ENCODE measurements at regions not wholly inside any gene's neighbourhood (a gene's known extent, or its start where the extent isn't known, plus 50 kb on each side); places are given as distances from the start of the nearest gene placed in this dataset.

- DNase-seq, result no peak
- TF ChIP-seq POLR2A (IDR thresholded peaks at IDR 0.05; ENCODE audit: low read length) (no peak), GATA1 (IDR thresholded peaks at IDR 0.05; ENCODE audit: low read depth, low read length) (no peak)
Measured at GRCh38 chr1:4271338-4271998, 371.4 kb upstream of the C1orf174 start.

- no peak for TF ChIP-seq GATA1 (IDR thresholded peaks at IDR 0.05; ENCODE audit: low read depth, low read length)
- DNase-seq, result no peak
Measured at GRCh38 chr1:4272568-4272967, 372.5 kb upstream of the C1orf174 start.

DNA sequence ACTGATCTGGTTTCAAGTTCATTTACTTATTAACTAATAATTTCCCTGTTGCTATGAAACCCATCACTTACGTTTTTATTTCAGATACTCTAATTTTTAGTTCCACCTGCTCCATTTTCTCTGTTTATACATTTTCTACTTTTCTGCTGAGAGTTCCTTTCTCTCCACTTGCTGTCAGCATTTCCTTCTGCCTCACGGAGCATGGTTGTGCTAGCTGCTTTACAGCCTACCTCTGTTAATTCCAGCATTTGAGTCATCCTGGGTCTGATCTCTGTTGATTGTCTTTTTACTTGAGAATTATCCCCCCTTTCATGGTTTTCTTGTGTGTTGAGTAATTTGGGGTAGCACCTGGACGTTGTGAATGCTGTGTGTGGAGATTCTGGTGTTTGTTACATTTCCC lies 373.2 kb upstream of the C1orf174 start:
- no peak for TF ChIP-seq POLR2A (IDR thresholded peaks at IDR 0.05; ENCODE audit: low read length)
- TF ChIP-seq GATA1 (IDR thresholded peaks at IDR 0.05; ENCODE audit: low read depth, low read length), result no peak

GRCh38 chr1:4273747-4274146 lies 373.7 kb upstream of the C1orf174 start:
- TF ChIP-seq POLR2A (IDR thresholded peaks at IDR 0.05; ENCODE audit: low read length) (no peak), GATA1 (IDR thresholded peaks at IDR 0.05; ENCODE audit: low read depth, low read length) (no peak)
- no peak for DNase-seq

More for the DNA sequence above, 373.2 kb upstream of the C1orf174 start:
- no peak for DNase-seq

DNA sequence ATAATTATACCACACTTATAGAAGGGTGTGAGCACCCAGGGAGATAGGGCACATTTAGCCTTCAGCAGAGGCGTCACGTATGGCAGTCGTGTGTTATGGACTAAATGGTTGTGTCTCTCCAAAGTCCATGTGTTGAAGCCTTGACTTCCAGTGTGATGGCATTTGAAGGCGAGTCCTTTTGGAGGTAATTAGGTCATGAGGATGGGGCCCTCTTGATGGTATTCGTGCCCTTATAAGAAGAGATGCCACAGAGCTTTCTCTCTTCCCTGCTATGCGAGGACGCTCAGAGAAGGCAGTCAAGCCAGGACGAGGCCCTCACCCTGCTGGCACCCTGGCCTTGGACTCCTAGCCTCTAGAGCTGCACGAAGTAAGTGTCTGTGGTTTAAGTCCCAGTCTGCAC lies 375.0 kb upstream of the C1orf174 start:
- no peak for DNase-seq
- no peak for TF ChIP-seq POLR2A (IDR thresholded peaks at IDR 0.05; ENCODE audit: low read length)
- TF ChIP-seq GATA1 (IDR thresholded peaks at IDR 0.05; ENCODE audit: low read depth, low read length), result no peak

- TF ChIP-seq POLR2A (IDR thresholded peaks at IDR 0.05; ENCODE audit: low read length) (no peak), GATA1 (IDR thresholded peaks at IDR 0.05; ENCODE audit: low read depth, low read length) (no peak)
Measured at GRCh38 chr1:4276238-4276637, 376.2 kb upstream of the C1orf174 start.

DNA sequence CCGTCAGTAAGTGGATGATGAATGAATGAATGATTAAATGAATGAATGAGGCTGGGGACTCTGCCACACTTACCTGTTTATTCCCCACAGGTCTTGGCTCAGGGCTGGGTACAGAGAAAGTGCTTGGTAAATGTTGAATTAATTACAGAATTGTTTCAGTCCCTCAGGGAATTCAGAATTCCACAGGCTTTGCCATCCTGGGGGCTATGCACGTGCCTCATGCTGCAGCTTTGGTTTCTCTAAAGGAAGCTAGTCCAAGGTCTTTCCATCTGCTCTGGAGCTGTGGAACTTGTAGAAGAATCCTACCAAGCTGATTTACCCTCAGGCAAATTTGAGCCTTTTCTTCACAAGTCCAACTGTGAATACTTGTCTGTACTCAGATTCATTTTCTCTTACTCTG lies 376.8 kb upstream of the AJAP1 start:
- no peak for DNase-seq
- no peak for TF ChIP-seq POLR2A (IDR thresholded peaks at IDR 0.05; ENCODE audit: low read length)
- TF ChIP-seq GATA1 (IDR thresholded peaks at IDR 0.05; ENCODE audit: low read depth, low read length), result no peak

More at GRCh38 chr1:4276238-4276637, 376.2 kb upstream of the C1orf174 start:
- DNase-seq, result no peak

DNA sequence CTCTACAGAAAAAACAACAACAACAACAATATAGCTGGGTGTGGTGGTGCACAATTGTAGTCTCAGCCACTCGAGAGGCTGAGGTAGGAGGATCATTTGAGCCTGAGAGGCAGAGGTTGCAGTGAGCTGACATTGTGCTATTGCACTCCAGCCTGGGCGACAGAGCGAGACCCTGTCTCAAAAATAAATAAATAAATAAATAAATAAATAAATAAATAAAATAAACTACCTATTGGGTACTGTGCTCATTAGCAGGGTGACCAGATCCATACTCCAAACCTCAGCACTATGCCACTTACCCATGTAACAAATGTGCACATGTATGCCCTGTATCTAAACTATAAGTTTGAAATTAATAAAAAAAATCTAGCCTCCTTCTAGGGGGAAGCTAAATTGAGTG lies 369.4 kb upstream of the AJAP1 start:
- no peak for DNase-seq
- TF ChIP-seq POLR2A (IDR thresholded peaks at IDR 0.05; ENCODE audit: low read length), result no peak
- no peak for TF ChIP-seq GATA1 (IDR thresholded peaks at IDR 0.05; ENCODE audit: low read depth, low read length)

DNA sequence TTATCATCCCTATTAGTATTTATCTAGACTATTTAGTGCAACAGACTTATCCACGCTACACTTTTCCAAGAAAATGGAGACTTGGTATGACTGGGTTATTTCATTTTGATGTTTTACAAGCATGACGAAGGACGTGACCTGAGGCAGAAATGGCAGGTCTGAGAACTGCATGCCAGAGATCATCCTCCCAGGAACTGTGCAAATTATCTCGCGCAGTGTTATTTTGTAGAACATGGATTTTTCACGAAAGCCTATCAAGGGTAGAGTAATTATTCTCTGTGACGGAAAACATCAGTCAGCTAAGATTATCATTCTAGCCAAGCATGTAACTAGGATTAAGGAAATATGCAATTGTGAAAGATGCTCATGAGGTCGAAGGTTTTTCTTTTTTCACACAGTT lies 361.5 kb upstream of the AJAP1 start:
- no peak for DNase-seq

DNA sequence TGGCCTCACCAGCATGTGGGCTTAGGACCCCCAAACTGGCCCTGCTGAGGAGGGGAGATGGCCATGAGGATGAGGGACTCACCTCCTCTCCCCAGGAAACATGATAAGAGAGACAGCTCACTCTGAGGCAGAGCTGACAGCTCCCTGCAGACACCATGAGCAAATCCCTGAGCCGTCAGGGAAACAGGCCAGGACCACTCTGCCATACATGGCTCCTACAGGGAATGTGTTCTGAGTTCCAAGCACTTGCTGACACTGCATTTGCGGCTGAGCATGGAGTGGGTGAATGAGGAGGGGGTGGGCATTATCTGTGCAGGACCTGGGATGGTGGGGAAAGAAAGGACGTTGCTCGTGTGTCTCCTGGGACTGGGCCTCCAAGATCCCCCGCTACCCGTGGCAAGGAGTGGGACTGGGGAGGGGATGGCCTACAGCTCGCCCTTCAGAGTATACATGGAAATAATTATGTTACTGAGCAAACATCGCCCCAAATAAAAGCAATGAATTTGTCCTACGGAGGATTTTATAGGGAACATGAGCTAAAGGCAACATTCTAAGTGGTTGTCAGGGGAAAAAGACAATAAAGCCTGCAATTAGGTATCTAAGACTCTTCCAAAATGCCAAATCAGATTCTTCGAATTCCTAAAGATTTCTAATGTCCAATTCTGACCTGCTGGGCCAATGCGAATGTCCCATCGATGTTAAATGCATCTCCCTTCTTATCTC lies 355.9 kb upstream of the AJAP1 start:
- no peak for DNase-seq
- TF ChIP-seq POLR2A (IDR thresholded peaks at IDR 0.05; ENCODE audit: low read length), result no peak
- TF ChIP-seq GATA1 (IDR thresholded peaks at IDR 0.05; ENCODE audit: low read depth, low read length), result no peak

More for the DNA sequence above, 361.5 kb upstream of the AJAP1 start:
- no peak for TF ChIP-seq GATA1 (IDR thresholded peaks at IDR 0.05; ENCODE audit: low read depth, low read length)
- no peak for TF ChIP-seq POLR2A (IDR thresholded peaks at IDR 0.05; ENCODE audit: low read length)

GRCh38 chr1:4301007-4301406 lies 353.4 kb upstream of the AJAP1 start:
- DNase-seq, result no peak
- TF ChIP-seq GATA1 (IDR thresholded peaks at IDR 0.05; ENCODE audit: low read depth, low read length) (no peak), POLR2A (IDR thresholded peaks at IDR 0.05; ENCODE audit: low read length) (no peak)

- TF ChIP-seq POLR2A (IDR thresholded peaks at IDR 0.05; ENCODE audit: low read length), result no peak
- TF ChIP-seq GATA1 (IDR thresholded peaks at IDR 0.05; ENCODE audit: low read depth, low read length), result no peak
- DNase-seq, result no peak
Measured at GRCh38 chr1:4303303-4303702, 351.1 kb upstream of the AJAP1 start.

DNA sequence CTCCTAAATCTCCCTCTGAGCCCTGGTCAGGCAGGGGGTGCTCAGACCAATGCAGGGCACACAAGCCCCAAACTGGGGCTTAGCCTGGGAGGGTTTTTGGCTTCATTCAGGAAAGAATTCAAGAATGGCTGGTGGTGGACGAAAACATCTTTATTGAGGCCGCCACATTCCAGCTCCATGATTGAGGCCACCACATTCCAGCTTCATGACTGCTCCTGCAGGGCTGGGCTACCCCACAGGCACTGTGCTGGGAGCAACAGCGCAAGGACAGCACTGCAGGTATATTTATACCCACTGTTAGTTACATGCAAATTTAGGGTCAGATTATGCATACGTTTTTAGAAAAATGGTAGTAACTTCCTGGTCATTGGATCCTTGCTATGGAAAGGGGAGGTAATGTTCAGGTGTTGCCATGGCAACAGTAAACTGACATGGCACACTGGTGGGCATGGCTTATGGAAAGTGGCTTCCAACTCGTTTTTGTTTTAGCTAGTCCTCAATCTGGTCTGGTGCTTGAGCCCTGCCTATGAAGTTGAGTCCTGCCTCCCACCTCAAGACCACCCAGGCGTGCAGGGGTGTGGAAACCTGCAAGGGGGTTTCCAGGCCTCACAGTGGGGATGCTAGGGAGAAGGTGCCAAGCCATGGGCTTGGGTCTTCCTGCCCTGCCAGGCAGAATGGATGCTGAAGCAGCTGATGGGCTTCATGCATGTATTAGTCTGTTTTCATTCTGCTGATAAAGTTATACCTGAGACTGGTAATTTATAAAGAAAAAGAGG lies 348.7 kb upstream of the AJAP1 start:
- DNase-seq, result no peak
- no peak for TF ChIP-seq GATA1 (IDR thresholded peaks at IDR 0.05; ENCODE audit: low read depth, low read length)
- TF ChIP-seq POLR2A (IDR thresholded peaks at IDR 0.05; ENCODE audit: low read length), result no peak

Data from erythroblast (primary cell).